SHP77 treated with DMSO at 0.1 percent for 48 hours (cell line): ENCODE measurements at regions not wholly inside any gene's neighbourhood (a gene's known extent, or its start where the extent isn't known, plus 50 kb on each side); places are given as distances from the start of the nearest gene placed in this dataset.

ENCODE experiments used
- DNase-seq: peaks from one replicate; lab custom pipeline; 2025; lab: John Stamatoyannopoulos, UW

DNA sequence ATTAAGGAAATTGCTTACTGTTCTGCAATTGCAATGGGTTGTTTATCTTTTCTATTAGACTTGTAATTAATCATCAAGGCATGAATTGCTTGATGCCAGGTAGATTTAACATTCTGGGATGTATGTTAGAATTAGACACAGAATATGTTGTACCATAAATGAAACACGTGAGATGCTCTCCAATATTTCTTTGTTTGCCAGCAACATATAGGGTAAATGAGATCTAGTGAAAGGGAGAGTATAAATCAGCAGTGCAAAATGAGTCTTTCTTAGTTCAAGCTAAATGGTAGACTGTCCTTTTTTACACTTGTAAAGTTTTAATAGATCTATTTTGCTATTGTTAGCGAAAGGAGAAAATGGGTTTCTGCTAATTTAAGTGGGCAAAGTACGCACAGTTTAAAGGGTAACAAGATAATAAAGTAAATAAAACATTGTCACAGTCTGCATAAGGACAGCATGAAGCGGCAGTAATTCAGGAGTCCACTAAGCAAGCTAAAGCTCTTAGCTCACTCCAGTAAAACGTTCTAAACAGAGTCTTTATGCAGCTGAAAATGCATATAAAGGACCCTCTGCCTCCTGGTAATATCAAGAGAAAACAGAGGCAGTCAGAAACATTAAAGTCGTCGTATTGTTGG lies 1137.1 kb downstream of the OLFM4 start:
- DNase-seq = no peak

DNA sequence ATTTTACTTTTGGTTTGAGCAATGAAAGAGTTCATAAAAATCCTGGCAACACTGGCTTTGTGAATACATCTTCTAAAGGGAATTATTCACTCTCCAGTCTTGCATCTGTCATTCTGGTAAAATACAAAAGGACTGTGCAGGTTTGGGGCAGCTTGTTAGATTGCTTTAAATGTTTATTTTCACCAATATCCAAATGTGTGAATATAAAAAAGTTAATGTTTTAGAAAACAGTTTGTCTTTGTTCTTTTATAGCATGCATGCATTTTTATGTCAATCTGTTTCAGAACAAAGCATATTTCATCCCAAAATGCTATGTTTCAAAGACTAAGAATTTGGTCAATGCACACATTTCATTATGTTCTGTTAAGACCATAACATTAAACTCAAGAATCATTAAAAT lies 1145.4 kb downstream of the OLFM4 start:
- DNase-seq = no peak

DNA sequence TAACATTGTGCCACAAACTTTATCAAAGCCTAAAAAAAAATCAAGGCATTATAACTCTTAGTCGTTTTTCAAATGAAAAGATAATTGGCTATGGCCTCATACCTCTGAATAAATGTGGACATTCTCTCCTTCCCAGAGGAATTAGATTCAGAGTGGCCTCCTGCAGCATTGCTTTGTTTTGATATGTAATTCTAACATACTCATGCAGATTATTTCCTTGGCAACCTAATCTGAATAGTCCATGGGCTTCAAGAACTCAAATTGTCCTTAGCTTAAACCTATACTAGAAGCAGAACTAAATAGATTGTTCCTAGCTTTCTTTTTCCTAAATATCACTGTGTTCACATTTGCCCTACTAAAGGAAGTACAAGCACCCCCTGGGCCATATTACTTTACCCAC lies 1146.9 kb downstream of the OLFM4 start:
- DNase-seq = no peak

DNA sequence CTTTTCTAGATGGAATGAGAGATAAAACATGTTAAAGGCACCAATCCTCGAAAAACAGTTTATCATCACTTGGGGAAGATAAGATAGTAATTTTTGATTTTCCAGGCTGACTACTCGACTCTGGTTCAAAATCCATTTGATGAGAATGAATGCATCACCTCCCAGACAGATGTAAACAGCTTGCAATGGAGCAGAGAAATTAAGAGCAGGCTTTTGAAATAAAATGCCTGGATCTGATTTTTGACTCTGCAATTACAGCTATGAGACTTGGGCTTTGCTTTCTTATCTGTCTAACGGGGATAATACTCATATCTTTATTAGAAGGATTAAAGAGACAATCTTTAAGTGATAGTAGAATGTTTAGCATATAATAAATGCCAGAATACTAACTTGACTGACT lies 1148.9 kb downstream of the OLFM4 start:
- DNase-seq = no peak

DNA sequence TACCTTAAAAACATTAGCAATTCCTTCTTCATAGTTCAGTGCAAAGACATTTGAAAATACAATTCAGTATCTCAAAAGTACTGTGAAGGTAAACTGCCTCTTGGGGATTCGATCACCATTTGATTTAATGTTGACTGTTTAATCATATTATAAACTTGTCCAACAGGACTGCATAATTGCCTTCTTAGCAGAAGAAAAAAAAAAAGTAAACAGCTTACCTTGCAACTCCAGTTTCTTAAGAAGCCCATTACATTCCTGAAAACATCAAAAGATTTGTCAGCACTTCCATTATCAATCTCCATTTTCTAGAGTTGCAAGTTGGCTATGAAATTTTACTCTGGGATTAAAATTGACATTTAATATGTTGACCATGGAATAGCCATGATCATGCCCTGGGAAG lies 1154.6 kb downstream of the OLFM4 start:
- DNase-seq = no peak

DNA sequence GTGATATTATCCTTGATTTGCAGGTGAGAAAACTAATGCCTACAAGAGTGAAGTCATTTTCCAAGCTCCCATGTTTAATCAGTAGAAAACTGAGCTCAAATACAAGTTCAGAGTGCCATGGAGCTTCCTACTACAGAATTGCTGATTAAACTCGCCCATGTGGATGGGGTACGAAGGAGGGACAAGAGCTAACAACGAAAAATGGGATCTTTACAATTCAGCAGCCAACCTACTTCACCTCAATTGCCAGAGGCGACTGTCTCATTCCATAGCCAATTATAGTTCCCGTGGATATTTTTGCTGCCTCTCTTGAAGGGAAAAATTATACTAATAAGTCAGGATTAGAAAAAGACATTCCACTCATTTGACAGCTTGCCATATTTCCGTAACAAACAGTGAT lies 1155.1 kb downstream of the OLFM4 start:
- DNase-seq = no peak

DNA sequence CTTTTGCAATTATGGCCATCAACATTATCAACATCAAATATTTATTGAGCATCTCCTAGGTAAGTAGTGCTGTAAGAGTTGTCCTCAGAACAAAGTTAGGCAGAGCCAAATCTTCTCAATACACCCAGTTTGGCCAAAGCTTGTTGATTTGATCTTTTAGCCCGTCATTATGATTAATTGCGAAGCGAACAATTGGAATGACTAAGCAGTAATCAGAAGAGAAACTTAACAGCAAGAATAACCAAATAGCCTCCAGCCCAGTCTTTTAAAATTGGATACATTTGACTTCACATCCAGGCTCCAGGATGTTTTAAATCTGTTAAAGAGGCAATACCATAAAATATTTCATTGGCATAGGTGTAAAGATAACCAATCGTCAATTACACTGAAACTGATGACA lies 1156.0 kb downstream of the OLFM4 start:
- DNase-seq = no peak

DNA sequence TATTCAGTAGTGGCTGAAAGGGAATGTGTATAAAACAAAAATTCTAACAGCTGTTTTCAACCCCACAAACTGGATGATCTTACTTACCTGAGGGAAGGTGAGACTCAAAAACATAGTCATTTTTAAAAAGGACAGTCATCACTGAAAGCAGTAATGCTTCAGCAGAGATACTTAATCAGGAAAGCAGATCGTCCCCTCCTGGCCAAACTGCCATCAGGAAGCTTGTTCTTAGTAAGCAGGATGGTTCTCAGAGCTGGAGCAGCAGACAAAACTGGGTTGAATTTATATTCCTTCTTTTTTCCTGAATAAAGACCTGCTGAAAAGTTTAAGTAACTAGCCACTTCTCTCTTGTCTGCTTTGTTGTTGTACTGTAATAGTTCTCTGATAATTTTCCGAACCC lies 1156.5 kb downstream of the OLFM4 start:
- DNase-seq = no peak

DNA sequence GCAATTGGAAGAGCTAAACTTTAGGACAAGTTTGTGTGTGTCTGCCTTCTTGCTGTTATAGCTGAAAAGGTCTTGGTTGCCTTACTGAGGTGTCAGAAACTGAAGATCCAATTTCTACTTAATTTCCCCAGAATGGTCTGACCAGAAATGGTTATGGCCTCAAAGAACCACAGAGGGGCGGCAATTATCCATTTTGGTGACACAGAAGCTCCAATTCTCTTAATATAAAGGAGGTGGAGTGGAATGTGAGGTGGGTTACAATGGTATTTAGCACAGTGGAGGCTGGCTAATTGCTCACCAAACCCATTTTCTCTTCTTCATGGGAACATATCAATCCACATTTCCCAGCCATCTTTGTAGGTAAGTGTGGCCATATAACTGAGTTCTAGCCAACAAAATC lies 1157.2 kb downstream of the OLFM4 start:
- DNase-seq = peak; percentile 7

DNA sequence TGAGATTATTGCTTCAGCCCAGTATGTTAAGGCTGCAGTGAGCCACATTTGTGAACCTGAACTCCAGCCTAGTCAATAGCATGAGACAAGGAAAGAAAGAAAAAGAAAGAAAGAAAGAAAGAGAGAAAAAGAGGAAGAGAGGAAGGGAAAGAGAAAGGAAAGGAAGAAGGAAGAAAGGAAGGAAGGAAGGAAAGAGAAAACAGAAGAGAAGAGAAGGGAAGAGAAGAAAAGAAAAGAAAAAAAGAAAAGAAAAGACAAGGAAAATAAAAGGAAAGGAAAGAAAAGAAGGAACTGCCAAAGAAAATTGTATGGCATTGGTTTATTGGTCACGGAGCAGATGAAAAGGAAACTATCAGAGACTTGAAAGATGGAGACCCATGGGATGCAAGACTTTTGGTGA lies 1158.8 kb downstream of the OLFM4 start:
- no peak for DNase-seq

DNA sequence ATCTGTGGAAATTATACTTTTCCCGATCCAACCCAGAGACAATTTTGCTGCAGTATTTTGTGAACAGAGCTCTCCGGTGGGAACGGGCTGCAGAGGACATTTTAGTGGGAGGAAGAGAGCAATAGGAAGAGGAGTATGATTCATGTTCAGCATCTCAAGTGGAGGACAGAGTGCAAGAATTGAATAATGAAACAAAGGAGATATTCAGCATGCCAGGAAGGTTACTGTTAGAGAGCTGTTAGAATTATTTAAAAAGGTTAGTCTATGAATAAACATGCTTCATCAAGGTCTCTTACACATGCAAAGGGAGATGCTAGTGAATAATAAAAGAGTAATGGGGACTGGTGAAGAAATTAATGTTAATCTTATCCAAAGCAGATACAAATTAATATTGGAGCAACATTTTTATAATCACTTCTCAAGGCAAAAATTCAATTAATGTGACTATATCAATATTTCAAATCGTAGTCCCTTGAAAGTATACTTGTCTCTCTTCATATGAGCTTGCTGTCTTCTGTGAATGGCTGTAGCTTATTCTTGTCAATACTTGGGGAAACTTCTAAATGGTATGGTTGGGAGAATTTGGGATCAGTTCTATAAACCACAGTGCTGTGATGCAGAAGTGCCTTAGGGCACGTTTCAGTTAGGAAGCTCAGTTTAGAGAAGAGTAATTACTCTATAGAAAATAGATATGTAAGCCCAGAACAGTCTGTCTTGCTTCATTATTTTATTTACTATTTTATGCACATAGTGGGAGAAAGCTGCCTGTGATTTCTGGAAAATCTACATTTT lies 1165.8 kb downstream of the OLFM4 start:
- DNase-seq = no peak

DNA sequence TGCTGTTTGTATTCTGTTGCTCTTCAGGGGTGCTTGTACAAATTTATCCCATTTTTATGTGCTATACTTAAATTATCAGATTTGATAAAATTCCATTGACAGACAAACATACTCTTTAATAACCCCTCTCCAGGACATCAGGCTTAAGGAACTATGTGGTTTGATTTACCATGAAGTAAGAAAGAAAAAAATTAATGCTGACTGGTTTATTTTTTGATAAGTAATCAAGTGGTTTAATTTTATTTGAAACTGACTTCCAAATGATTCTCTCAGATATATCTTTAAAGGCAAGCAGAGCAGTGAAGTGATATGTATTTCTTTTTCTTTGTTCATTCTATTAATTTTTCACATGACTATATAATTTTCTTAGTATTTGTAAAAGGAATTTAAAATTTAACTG lies 1168.1 kb downstream of the OLFM4 start:
- DNase-seq = no peak

DNA sequence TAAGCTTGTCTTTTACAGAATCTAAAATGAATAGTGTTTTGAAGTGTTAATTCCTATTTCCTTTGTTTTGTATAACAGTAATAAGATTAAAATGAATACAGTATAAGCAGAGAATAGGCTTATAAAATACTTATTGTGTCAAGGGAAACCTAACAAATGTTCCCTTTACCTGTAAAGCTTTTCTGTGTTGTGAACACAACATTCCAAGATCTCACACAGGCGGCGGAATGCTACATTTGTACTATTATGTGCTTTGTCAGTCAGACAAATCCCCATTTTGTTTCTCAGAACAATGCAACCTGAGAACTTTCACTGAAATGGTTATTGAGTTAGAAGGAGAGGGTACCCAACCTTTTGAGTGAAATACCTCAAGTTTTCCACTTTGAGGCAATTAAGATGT lies 1170.3 kb downstream of the OLFM4 start:
- DNase-seq = no peak

DNA sequence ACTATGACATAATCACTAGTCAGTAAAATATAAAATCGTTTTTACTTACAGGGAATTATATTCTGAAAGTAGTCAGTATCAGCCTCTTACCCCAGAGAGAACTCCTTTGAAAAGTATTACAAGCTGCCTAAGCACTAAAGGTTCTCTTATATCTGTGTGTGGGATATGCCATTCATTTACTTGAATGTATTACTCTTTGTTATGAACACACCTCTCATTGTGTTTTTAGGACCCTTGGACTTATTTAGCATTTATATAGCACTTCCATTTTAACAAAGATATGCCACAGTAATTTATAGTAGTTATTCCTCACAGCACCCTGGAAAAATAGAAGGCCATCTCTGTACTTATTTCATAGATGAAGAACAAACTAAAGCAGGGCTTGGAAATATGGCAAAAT lies 1178.0 kb downstream of the OLFM4 start:
- DNase-seq = no peak

DNA sequence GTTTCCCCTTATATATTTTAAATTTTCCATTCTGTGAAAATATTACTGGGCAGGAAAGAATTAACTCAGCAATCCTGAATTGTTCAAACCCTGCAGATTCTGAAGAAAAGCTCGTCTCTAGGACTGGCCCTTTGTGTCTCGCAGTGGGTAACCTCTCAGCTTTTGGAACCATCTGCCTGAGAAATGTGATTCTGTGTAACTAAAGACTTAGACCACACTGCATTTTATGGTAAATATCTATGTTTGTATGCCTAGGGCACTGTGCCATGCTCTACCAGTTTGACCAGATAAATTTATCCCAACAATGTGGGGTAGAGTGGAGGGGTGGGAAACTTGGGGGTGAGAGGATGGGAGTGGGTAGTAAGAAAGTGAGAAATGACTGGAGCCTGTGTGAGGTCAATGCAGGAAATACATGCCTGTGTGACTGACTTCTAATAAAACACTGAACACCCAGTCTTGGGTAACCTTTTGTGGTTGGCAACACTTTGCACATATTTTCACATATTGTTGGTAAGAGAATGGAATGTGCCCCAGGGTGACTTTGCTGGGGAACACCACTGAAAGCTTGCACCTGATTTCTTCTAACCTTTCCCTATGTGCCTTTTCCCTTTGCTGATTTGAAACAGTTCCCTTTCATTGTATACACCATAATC lies 1181.9 kb downstream of the OLFM4 start:
- no peak for DNase-seq

DNA sequence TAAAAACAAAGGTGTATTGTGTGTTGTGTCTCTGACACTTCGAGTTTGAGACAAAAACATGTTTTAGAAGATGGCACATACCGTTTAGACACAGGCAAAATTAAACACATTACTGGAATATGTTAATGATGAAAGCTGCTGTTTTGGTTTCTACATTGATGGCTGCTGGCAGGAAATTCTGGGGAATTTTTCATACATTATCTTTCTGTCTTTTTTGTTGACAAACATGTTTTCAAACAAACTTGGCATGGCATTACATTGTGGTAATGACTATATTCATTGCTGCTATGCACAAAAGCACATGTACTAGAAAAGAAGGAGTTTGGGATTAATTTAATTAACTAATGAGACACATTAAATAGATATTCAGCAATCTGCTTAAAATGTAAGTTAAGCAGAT lies 1187.6 kb downstream of the OLFM4 start:
- no peak for DNase-seq

DNA sequence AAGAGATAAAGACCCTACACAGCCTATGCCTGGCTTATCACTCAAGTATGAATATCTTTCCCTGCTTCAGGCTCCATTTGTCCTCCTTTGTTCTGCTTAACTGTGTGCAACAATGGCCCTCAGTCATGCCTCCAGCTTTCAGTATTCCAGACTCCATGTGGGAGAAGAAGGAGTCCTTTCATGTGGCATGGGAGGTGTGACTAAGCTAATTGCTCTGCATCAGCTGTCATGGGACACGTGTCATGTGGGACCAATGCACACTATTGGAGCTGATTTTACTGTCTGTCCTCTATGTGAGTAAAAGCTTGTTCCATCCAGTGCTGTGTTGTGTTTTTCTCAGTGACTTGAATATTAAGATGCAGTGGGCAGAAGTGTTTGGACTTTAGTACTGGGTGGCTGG lies 1198.3 kb downstream of the OLFM4 start:
- no peak for DNase-seq

DNA sequence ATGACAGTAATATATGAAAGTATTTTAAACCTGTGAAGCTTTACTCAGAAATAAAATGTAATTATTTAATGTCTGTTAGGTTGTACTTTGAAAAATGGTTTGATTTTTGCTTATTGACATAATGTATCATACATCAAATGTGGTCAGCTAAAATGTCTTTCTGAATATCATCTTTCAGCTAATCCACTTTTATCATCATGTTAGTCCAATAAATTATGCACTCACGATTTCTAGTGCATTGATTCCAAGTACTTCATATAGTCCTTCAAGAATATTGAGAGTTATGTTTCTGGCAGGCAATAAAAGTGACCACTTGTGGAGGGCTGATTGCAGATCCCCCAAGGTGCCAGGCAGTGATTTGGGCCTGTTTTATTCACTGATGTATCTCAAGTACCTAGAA lies 1204.1 kb downstream of the OLFM4 start:
- no peak for DNase-seq

DNA sequence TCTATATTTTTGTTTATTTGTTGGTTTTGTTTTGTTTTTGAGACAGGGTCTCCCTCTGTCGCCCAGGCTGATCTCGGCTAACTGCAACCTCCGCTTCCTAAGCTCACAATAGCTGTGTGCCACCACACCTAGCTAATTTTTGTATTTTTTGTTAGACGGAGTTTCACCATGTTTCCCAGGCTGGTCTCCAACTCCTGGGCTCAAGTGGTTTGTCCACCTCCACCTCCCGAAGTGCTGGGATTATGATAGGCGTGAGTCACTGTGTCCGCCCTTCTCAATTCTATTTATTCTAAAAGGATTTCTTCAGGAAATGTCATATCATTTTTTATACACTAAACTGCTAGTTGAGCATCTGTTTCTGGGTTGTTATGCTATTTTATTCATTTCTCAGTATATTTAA lies 1206.0 kb downstream of the OLFM4 start:
- DNase-seq = no peak

DNA sequence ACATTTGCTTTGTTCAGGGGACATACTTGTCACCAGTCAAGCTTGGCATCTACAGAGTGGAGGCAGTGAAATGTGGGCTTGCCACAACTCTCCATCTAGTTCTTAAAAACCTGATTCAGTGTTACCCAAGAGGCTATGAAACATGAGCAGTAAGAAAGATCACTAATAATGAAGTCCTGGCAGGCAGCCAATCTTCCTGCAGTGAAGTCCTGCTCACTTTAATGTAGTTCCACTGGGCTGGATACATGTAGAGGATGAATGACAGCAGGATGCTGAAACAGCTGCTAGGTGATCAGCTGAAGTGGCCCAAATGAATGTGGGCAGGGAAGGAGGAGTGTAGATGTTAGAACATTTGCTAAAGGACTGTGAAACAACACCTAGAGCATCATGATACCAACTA lies 1213.1 kb downstream of the OLFM4 start:
- peak; percentile 69 for DNase-seq

DNA sequence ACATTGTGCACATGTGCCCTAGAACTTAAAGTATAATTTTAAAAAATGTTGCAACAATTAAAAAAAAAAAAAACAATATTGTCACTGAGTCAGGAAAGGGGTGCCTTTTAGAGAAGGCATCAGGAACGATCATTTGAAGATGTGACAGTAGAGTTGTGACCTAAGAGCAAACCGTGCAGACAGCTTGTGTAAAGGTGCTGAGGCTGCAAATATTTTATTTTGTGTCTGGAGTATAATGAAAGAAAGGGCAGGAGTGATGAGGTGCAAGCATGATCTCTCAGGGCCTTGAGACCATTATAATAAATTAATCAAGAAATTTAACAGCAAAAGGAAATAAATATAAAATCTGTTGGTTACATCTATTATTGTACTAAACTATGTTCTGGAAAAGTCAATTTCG lies 1219.7 kb downstream of the OLFM4 start:
- no peak for DNase-seq

DNA sequence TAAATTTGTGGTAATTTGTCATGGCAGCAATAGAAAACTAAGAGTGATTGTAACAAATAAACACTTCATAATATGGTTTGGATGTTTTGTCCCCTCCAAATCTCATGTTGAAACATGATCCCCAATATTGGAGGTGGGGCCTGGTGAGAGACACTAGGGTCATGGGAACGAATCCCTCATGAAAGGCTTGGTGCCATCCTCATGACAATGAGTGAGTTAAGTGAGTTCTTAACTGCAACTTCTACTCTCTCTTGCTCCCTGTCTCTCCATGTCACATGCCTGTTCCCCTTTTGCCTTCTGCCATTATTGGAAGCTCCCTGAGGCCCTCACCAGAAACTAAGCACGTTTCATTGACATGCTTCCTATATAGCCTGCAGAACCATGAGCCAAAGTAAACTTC lies 1233.2 kb downstream of the OLFM4 start:
- no peak for DNase-seq

DNA sequence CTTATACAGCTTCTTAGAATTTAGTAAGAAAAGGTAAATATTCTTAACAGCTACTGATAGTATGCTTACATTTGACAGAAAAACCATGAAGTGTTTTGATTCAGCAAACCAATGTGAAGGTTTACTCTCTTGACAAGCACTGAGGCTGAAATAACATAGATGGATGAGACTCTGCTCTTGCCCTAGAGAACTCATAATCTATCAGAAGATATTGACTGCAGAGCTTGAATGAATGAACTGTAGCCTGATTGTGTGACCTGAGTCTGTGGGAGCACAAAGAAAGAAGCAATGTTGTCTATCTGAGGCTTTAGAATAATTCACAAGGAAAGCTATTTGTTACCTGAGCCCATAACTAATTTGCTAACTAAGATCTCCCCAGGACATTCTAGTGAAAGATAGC lies 1235.3 kb downstream of the OLFM4 start:
- DNase-seq = no peak
